A673 (cell line): ENCODE measurements at regions not wholly inside any gene's neighbourhood (a gene's known extent, or its start where the extent isn't known, plus 50 kb on each side); places are given as distances from the start of the nearest gene placed in this dataset.

Source experiments
- CTCF ChIP-seq: fragments of 300-800, 200-600 bp; sonication (generic); conservative IDR thresholded peaks from 2 replicates; pipeline ENCODE4 v1.5.1; 2017; ENCODE audit warnings: low read depth, mild to moderate bottlenecking, antibody characterized with exemption, low read length, moderate library complexity, mixed read lengths
- EZH2 ChIP-seq: fragments of 200-600 bp; sonication (generic); IDR thresholded peaks from 2 replicates; pipeline ENCODE4 v1.6.1; 2017; ENCODE audit warnings: borderline replicate concordance, low read depth, mild to moderate bottlenecking, mixed read lengths, antibody characterized with exemption, low read length; ENCODE audit not compliant: poor library complexity, severe bottlenecking

- TF ChIP-seq CTCF: no peak
- TF ChIP-seq EZH2: no peak
These were observed 53.2 kb upstream of the WDR41 start for GRCh38 chr5:77545285-77545684.
